ENCODE measurements at regions not wholly inside any gene's neighbourhood (a gene's known extent, or its start where the extent isn't known, plus 50 kb on each side); places are given as distances from the start of the nearest gene placed in this dataset.

DNA sequence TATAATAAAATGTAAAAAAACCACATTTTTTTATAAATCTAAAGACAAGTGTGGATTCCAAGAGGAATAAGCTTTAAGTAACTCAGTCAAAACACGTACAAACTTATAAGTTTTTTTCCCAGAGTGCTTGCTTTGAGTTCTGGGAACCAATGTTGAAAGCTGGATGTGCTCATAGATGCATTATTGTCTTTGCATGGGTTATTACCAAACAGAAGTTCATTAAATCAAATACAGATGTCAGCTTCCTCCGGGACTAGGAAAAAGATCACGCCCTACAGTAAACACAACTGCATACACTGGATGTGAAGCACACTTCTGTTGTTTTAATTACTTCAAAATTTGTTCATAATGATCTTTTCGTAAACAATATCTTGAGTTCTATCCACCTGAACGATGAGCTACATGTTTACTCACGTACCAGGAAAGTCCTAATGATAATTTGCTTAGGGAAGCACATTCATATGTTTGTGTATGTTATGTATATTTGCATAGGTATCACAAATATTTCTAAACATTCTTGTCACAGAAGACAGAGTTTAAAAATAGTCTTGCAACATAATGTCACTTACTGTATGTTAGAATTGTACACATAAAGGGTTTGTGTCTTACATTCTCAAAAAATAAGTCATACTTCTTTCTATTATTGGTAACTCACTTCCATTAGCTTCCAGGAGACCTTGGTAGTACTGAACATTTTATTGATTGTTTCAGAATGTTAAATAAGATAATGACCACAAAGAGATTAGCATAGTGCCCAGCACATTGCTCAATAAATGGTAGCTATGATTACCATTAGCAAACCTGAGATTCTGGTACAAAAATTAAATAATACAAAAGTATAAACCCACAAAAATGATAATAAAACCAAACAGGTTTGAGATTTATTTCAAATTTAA is 427.4 kb downstream of the CETN3 start:
- TF ChIP-seq YY1 (IDR thresholded peaks at IDR 0.05; ENCODE audit: insufficient read depth, insufficient read length), result no peak
- TF ChIP-seq ZNF274 (IDR thresholded peaks at IDR 0.05; ENCODE audit: low read depth, low read length), result no peak

Data from NT2/D1 (cell line).